PC-3 (cell line): ENCODE measurements at regions not wholly inside any gene's neighbourhood (a gene's known extent, or its start where the extent isn't known, plus 50 kb on each side); places are given as distances from the start of the nearest gene placed in this dataset.

Source experiments
- ATAC-seq: fragments of 200-7000 bp; cut with Tn5 transposase; 2 replicates; pipeline ENCODE4 v1.9.1; 2020; ENCODE audit warnings: mild to moderate bottlenecking, moderate library complexity
- BruUV-seq: library from RNA; stranded (reverse); fragments of 400-500 nt; replicated peaks from 2 replicates; lab custom pipeline; 2021; lab: Mats Ljungman, UMichigan
- CTCF ChIA-PET: fragments of 300-600 bp; sonication (Branson Sonifier 250); formaldehyde crosslinking; loops from one replicate; lab custom pipeline; 2022; ENCODE audit warnings: antibody characterized with exemption; lab: Charles Lee
- POLR2A ChIA-PET: fragments of 300-600 bp; sonication (Branson Sonifier 250); formaldehyde crosslinking; loops from one replicate; lab custom pipeline; 2022; ENCODE audit warnings: antibody characterized with exemption; ENCODE audit not compliant: unreplicated experiment; lab: Charles Lee
- DNase-seq: peaks from one replicate; pipeline ENCODE4 v3.0.0-alpha.2; 2015
- H2AFZ ChIP-seq: fragments of 300-600 bp; sonication (generic); 2 replicates; pipeline ENCODE4 v1.6.0; 2016; ENCODE audit warnings: antibody characterized with exemption, low read length
- H3F3A ChIP-seq: fragments of 300-600 bp; sonication (generic); one replicate; pipeline ENCODE4 v1.6.0; 2017; ENCODE audit warnings: antibody characterized with exemption, low read length, control low read depth, mild to moderate bottlenecking; ENCODE audit not compliant: unreplicated experiment
- H3K27ac ChIP-seq: fragments of 300-600 bp; sonication (generic); 2 replicates; pipeline ENCODE4 v1.5.1; 2016; ENCODE audit warnings: mild to moderate bottlenecking, low read length
- H3K27me3 ChIP-seq: fragments of 300-600 bp; sonication (generic); 2 replicates; pipeline ENCODE4 v1.6.1; 2016; ENCODE audit warnings: low read length, mixed read lengths
- H3K36me3 ChIP-seq: fragments of 300-600 bp; sonication (generic); 2 replicates; pipeline ENCODE4 v1.6.1; 2016; ENCODE audit warnings: low read depth, mixed run types, low read length, mixed read lengths
- H3K4me1 ChIP-seq: fragments of 300-600 bp; sonication (generic); 2 replicates; pipeline ENCODE4 v1.5.1; 2016; ENCODE audit warnings: low read length; ENCODE audit not compliant: insufficient read depth
- H3K4me2 ChIP-seq: fragments of 300-600 bp; sonication (generic); 2 replicates; pipeline ENCODE4 v1.6.0; 2016; ENCODE audit warnings: low read length
- H3K4me3 ChIP-seq: fragments of 300-600 bp; sonication (generic); 2 replicates; pipeline ENCODE4 v1.5.1; 2016; ENCODE audit warnings: mild to moderate bottlenecking, low read length, mixed read lengths
- H3K79me2 ChIP-seq: fragments of 300-600 bp; sonication (generic); 2 replicates; pipeline ENCODE4 v1.6.1; 2017; ENCODE audit warnings: low read length, mixed read lengths
- H3K9ac ChIP-seq: fragments of 300-600 bp; sonication (generic); 2 replicates; pipeline ENCODE4 v1.6.0; 2016; ENCODE audit warnings: mild to moderate bottlenecking, low read length
- H3K9me2 ChIP-seq: fragments of 300-600 bp; sonication (generic); replicated peaks from 2 replicates; pipeline ENCODE4 v1.6.1; 2016; ENCODE audit warnings: mixed run types, low read length, mixed read lengths
- H3K9me3 ChIP-seq: fragments of 300-600 bp; sonication (generic); 2 replicates; pipeline ENCODE4 v1.6.1; 2016; ENCODE audit warnings: low read length, mixed read lengths
- H4K20me1 ChIP-seq: fragments of 300-600 bp; sonication (generic); 2 replicates; pipeline ENCODE4 v1.6.1; 2016; ENCODE audit warnings: low read length, mixed read lengths
- EZH2 ChIP-seq: fragments of 300-600 bp; sonication (generic); IDR thresholded peaks from one replicate; pipeline ENCODE4 v1.6.1; 2017; ENCODE audit warnings: antibody characterized with exemption, mild to moderate bottlenecking, low read length; ENCODE audit not compliant: unreplicated experiment
- EZH2phosphoT487 ChIP-seq: fragments of 300-600 bp; sonication (generic); IDR thresholded peaks from 2 replicates; pipeline ENCODE4 v1.6.1; 2018; ENCODE audit warnings: mild to moderate bottlenecking, antibody characterized with exemption, low read length, borderline replicate concordance
- intact Hi-C: fragments of 100-400 bp; cut with micrococcal nuclease; formaldehyde crosslinking; loops from 2 replicates; pipeline ENCODE4 v1.9.0; 2023
- TF ChIP-seq, protein P1 (sequence below): fragments of 300-600 bp; sonication (generic); conservative IDR thresholded peaks from 2 replicates; pipeline ENCODE4 v1.5.1; 2017; ENCODE audit warnings: antibody characterized with exemption, low read depth, mild to moderate bottlenecking, low read length

DNA sequence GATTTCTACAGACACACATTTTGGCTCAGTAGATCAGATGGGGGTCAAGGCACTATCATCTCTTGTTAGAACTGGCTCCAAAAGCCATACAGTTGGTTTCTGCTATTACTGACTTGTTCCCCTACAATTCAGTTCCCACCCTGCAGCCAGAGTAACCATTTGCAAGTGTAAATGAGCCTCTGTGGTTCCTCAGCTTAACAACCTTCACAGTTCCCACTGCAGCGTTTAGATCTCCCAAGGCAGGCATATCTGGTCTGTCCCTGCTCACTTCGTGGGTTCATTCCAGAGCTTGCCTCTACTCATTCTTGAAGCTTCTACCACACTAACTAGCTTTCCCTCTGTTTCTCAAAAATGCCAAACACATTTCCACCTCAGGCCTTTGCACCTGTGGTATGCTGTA is 186.1 kb downstream of the CBLN1 start:
- ATAC-seq (no peak), DNase-seq (no peak)
- H3K4me3 ChIP-seq = no peak overlapping the region
- H3K27ac ChIP-seq = no peak overlapping the region
- peaks cover 21% of the 10 kb centered on the region for H3K27me3 ChIP-seq
- H3K4me1 ChIP-seq = peaks cover 3% of the 10 kb centered on the region; the same call in 1 of the 2 replicates
- no peak overlapping the region for H3K4me2 ChIP-seq
- POLR2A ChIA-PET = no interaction called here
- H3F3A ChIP-seq = no peaks in the 10 kb centered on the region
- no peak for TF ChIP-seq EZH2phosphoT487
- no peak for TF ChIP-seq EZH2
- TF ChIP-seq, protein P1, sequence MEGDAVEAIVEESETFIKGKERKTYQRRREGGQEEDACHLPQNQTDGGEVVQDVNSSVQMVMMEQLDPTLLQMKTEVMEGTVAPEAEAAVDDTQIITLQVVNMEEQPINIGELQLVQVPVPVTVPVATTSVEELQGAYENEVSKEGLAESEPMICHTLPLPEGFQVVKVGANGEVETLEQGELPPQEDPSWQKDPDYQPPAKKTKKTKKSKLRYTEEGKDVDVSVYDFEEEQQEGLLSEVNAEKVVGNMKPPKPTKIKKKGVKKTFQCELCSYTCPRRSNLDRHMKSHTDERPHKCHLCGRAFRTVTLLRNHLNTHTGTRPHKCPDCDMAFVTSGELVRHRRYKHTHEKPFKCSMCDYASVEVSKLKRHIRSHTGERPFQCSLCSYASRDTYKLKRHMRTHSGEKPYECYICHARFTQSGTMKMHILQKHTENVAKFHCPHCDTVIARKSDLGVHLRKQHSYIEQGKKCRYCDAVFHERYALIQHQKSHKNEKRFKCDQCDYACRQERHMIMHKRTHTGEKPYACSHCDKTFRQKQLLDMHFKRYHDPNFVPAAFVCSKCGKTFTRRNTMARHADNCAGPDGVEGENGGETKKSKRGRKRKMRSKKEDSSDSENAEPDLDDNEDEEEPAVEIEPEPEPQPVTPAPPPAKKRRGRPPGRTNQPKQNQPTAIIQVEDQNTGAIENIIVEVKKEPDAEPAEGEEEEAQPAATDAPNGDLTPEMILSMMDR = no peak
- no peaks in the 10 kb centered on the region for H3K9me2 ChIP-seq
- no peak overlapping the region for H3K9ac ChIP-seq
- CTCF ChIA-PET = no interaction called here
- no peaks in the 10 kb centered on the region for H3K79me2 ChIP-seq
- H3K36me3 ChIP-seq = no peaks in the 10 kb centered on the region
- no peak overlapping the region for H2AFZ ChIP-seq
- H4K20me1 ChIP-seq = no peaks in the 10 kb centered on the region
- BruUV-seq = no TSS peak
- H3K9me3 ChIP-seq = no peaks in the 10 kb centered on the region
- intact Hi-C loops = no loop called here

DNA sequence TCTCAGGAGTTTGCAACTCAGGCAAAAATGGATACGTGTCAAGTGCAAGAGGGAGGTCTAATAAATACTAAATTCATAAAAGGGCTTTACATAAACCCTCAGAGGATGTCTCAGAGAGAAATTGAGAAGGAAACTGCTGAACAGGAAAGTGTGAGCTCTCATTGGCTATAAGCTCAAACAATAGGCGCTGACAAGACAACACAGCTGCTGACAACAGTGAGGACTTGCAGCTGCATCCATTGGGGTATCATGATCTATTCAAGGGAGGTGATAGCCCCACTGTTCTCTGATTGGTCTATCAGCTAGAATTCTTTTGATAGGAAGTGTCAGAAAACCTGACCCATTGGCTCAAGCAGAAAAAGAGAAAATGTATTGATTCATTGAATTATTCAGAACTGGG is 187.2 kb downstream of the CBLN1 start:
- Histone ChIP-seq H3K27ac (no peak overlapping the region), H3F3A (no peaks in the 10 kb centered on the region), H3K27me3 (peaks cover 21% of the 10 kb centered on the region), H3K4me2 (no peak overlapping the region), H3K9ac (no peak overlapping the region), H3K4me3 (no peak overlapping the region), H3K36me3 (no peaks in the 10 kb centered on the region), H3K9me2 (no peaks in the 10 kb centered on the region), H2AFZ (no peak overlapping the region), H3K79me2 (no peaks in the 10 kb centered on the region), H3K9me3 (no peaks in the 10 kb centered on the region), H4K20me1 (no peaks in the 10 kb centered on the region), H3K4me1 (peaks cover 3% of the 10 kb centered on the region; the same call in 1 of the 2 replicates)
- intact Hi-C loops = no loop called here
- ATAC-seq (no peak), DNase-seq (no peak)
- POLR2A ChIA-PET = no interaction called here
- TF ChIP-seq EZH2phosphoT487 (no peak), EZH2 (no peak)
- TF ChIP-seq, protein P1 = no peak
- CTCF ChIA-PET = no interaction called here
- BruUV-seq = no TSS peak

DNA sequence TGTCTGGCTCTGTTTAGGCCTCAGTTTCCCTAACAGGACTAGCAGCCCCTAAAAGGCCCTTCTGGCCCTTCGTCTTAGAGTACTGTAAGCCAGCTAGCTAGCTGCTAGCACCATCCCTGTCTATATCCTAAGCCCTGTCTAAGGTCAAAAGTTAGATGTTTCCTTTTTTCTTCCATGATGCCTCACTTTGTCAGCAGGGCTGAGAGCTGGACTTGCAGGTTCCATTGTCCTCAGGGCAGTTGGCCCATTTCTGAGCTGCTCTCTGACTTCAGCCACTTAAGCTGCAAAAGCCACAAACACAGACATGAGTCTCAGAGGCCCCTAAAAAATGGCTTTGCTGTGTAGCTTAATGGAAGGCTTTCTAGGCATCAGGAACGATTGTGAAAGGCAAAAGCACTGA is 187.7 kb downstream of the CBLN1 start:
- no peaks in the 10 kb centered on the region for H3K9me3 ChIP-seq
- no peaks in the 10 kb centered on the region for H3K9me2 ChIP-seq
- H3K27me3 ChIP-seq = peaks cover 21% of the 10 kb centered on the region
- H3K79me2 ChIP-seq = no peaks in the 10 kb centered on the region
- no peak overlapping the region for H3K4me3 ChIP-seq
- no peak overlapping the region for H3K27ac ChIP-seq
- peaks cover 3% of the 10 kb centered on the region; the same call in 1 of the 2 replicates for H3K4me1 ChIP-seq
- H3K36me3 ChIP-seq = no peaks in the 10 kb centered on the region
- no peak for ATAC-seq
- no TSS peak for BruUV-seq
- no peak overlapping the region for H3K4me2 ChIP-seq
- H4K20me1 ChIP-seq = no peaks in the 10 kb centered on the region
- DNase-seq = no peak
- ChIA-PET POLR2A (no interaction called here), CTCF (no interaction called here)
- no peak overlapping the region for H3K9ac ChIP-seq
- no peaks in the 10 kb centered on the region for H3F3A ChIP-seq
- intact Hi-C loops = no loop called here
- H2AFZ ChIP-seq = no peak overlapping the region
- TF ChIP-seq EZH2phosphoT487 = no peak
- TF ChIP-seq, protein P1 = no peak
- TF ChIP-seq EZH2 = no peak
